HG03039 (cell line): ENCODE measurements at regions not wholly inside any gene's neighbourhood (a gene's known extent, or its start where the extent isn't known, plus 50 kb on each side); places are given as distances from the start of the nearest gene placed in this dataset.
"Not testable (repeated sequence)": the region's sequence is repeated elsewhere in the genome, so short reads cannot be mapped to it uniquely, and the experiment has no call there.

Experiments used
- ATAC-seq: cut with Tn5 transposase; IDR thresholded peaks from one replicate; pipeline ENCODE4 v1.9.1; 2021; ENCODE audit warnings: mild to moderate bottlenecking, moderate library complexity; ENCODE audit not compliant: unreplicated experiment

DNA sequence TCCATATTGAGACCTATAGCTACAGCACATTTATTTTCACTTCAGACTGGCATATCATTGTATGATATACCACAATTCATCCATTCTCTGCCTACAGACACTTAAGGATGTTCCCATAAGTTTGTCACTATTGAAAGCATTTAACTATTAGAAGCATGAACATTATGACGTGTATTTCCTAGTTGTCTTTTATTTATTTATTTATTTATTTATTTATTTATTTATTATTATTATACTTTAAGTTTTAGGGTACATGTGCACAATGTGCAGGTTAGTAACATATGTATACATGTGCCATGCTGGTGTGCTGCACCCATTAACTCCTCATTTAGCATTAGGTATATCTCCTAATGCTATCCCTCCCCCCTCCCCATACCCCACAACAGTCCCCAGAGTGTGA lies 448.0 kb downstream of the TMEM232 start:
- ATAC-seq, result not testable (repeated sequence)

GRCh38 chr5:110284121-110284520 lies 442.4 kb downstream of the TMEM232 start:
- not testable (repeated sequence) for ATAC-seq

- ATAC-seq, result no peak
These were observed 437.5 kb downstream of the TMEM232 start for GRCh38 chr5:110288766-110289511.

DNA sequence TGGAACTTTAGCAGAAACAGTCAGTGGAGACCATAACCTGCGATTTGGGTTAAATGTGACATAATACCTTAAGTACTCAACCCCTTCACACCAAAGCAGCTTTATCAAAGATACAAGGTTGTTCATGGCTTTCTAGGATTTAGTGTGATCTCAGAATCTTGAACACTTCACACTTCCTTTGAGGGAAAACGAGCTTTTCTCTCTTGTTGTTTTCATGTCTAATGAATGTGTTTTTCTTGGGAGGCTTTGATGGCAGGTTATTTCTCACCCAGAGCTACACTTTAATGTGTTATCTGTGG lies 437.0 kb downstream of the TMEM232 start:
- ATAC-seq, result no peak

DNA sequence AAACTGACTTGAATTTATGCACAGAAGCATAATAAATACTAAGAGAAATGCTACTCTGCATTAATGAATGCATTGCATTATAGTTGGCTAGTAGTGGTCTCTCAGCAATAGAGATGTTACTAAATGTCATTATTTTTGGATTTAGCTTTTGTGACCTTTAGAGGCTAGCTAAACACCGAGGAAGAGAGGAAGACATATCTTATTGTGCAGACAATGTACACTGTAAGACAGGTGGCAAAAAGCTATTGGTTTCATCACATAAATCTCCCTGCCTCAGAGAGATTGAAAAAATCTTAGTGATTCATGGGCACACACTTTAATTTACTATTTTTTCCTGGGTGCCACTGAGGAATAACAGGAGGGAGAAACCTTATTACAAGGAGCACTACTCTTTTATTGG lies 435.9 kb downstream of the TMEM232 start:
- ATAC-seq, result no peak

DNA sequence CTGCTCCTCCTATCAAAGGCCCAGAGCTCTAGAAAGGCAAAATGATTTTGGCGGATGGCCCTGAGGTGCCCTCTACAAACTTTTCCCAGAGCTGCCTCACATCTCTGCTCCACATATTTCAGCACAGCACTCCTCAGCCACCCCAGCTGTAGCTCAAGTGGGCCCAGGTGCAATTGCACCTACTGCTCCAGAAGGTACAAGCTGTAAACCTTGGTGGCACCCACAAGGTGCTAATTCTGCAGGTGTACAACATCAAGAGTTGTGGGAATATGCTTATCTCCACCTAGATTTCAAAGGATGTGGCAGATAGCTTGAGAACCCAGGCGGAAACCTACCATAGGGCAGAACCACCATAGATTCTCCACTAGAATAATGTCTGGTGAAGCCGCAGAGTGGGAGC lies 432.2 kb downstream of the TMEM232 start:
- no peak for ATAC-seq

GRCh38 chr5:110297152-110297670 lies 429.3 kb downstream of the TMEM232 start:
- ATAC-seq, result no peak

GRCh38 chr5:110304176-110304575 lies 422.3 kb downstream of the TMEM232 start:
- ATAC-seq, result no peak

- ATAC-seq, result no peak
These were observed 419.8 kb downstream of the TMEM232 start for GRCh38 chr5:110306650-110307049.

GRCh38 chr5:110309222-110309621 lies 417.2 kb downstream of the TMEM232 start:
- ATAC-seq, result no peak

GRCh38 chr5:110316566-110316965 lies 409.9 kb downstream of the TMEM232 start:
- ATAC-seq, result not testable (repeated sequence)

DNA sequence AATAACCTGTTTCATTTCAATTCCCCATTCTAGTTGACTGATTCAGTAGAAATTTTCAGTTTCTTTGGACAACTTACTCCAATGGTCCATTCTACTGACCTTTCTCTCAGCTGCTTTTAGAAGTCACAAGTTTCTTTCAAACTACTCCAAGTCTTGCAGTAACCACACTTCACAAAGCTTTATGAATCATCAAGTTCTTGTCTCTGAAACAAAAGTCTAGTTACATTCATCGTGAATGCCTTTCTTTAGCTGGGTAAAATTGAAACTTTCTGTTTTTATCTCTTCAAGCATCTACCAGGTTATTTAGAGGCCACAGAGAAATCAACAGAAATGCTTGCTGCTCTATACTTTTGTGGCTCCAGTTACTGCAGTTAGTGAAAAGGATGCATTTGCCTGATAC lies 405.4 kb downstream of the TMEM232 start:
- ATAC-seq, result no peak

DNA sequence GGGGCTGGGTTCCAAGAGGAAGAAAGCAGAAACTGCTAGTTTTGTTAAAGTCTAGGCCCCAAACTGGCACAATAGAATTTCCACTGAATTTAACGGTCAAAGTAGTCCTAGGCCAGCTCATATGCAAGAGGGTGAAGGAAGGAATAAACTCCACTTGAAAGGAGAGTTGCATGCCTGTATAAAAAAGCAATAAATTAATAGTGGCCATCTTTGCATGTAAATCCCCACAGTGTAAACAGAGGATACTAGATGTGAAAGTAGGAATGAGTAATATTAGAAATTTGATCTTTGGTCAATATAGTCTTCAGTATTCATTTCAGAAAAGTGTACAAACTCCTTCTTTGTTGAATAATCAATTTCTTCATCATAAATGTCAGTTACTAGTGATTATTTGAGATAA lies 403.1 kb downstream of the TMEM232 start:
- ATAC-seq, result no peak

DNA sequence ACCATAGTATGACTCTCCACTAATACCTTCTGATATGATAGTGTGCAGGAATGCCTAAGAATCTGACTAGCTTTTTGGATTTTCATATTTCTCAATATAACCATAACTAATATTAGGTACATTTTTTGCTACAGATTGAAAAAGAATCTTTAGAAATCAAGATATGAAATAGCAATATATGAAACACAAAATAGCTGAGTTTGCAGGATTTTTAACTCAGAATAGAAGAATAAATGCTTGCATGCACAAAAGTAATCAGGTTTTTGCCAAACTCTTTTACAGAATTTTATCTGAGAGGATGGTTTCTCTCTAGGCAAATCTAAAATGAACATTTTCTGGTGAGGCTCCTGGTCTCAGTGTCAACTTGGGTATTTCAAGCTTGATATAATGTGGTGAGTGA lies 402.6 kb downstream of the TMEM232 start:
- no peak for ATAC-seq

DNA sequence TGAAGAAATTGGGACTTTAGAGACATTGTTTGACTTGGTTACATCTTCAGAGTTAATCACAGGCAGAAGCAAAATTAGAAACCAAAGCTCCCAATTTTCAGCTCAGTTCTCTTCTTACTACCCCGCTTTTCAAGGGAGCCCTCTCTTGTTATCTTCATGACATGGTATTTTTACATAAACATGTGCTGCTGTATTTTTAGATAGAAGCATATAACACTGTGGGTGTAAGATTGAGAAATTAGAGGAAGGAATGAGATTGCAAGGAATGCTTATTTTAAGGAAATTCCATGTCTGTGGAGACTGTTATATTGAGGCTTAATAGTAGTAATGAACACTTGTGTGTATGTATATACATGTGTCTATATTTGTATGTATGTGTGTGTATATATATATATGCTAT lies 401.6 kb downstream of the TMEM232 start:
- no peak for ATAC-seq

GRCh38 chr5:110329955-110330525 lies 396.4 kb downstream of the TMEM232 start:
- ATAC-seq, result no peak

DNA sequence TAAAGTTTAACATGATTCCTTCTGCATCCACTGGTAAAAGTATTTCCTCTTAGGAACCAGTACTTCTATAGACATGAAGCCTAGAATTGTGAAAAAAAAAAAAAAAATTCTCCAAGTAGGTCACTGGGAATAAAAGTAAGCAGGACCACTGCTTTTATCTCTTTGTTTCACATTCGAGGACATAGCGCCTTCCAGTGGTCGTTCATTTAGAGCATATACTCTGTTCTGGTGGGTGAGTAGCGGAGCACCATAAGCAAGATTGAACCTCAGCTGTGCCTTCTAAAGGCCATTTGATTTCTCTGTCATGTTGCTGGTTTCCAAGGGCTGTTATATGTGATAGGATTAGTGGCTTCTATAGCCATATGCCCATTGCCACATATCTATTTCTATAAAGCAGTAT lies 393.1 kb downstream of the TMEM232 start:
- no peak for ATAC-seq

GRCh38 chr5:110335361-110336066 lies 391.0 kb downstream of the TMEM232 start:
- ATAC-seq, result no peak

GRCh38 chr5:110338341-110339083 lies 388.0 kb downstream of the TMEM232 start:
- no peak for ATAC-seq

- ATAC-seq, result no peak
These were observed 387.1 kb downstream of the TMEM232 start for GRCh38 chr5:110339399-110339798.

- no peak for ATAC-seq
These were observed 384.6 kb downstream of the TMEM232 start for GRCh38 chr5:110341836-110342235.
